ENCODE measurements at regions not wholly inside any gene's neighbourhood (a gene's known extent, or its start where the extent isn't known, plus 50 kb on each side); places are given as distances from the start of the nearest gene placed in this dataset.
"Not testable (repeated sequence)": the region's sequence is repeated elsewhere in the genome, so short reads cannot be mapped to it uniquely, and the experiment has no call there.

DNA sequence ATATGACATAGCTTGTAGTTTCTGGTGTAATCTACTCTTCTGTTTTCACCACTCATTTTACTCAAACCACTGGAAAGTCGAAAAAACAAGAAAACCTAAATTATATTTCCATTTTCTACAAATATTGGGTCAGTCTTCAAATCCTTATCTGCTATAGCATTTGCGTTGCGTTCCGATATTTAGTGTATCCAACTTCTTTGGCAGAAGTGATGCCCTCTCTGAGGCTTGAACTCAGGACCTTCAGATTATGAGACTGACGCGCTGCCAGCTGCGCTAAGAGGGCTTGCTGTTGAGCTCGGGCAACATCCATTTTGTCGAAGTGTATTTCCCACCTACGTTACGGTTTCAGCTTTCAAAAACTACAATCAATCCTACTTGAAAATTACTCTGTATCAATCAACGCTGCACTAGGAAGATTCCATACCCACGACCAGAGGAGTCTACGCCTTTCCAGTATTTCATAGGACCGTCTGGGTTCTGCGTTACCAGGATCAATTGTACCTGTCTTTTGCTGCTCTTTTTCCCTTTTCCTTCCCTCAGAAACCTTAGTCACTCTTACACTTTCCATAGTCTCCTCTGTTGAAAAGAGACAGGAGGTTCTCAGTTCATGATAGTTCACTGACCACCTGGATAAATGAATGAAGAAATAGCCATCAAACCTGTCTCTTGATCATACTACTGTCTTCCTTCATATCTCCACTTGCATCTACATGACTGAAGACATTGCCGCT lies 140.5 kb upstream of the ZNF322 start:
- DNase-seq (ENCODE audit: low read depth) = not testable (repeated sequence)

DNA sequence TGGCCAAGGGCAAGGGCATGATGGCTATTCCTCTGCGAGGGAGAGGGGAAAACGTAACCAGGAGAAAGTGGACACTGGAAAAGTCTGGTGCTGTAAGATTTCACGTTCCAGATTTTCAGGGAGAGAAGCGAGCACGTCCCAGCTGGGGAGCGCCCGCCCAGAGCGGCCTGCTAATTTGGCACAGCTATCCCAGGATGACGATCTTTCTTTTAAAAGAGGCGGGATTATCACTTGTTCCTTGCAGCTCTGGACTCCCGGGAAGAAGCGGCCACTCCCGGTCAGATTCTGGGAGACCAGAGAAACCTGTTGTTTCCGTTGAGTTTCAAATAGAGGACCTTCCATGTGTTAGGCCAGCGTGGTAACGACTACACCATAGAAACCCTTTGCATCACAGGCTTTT lies 144.2 kb upstream of the ZNF322 start:
- DNase-seq (ENCODE audit: low read depth) = not testable (repeated sequence)

DNA sequence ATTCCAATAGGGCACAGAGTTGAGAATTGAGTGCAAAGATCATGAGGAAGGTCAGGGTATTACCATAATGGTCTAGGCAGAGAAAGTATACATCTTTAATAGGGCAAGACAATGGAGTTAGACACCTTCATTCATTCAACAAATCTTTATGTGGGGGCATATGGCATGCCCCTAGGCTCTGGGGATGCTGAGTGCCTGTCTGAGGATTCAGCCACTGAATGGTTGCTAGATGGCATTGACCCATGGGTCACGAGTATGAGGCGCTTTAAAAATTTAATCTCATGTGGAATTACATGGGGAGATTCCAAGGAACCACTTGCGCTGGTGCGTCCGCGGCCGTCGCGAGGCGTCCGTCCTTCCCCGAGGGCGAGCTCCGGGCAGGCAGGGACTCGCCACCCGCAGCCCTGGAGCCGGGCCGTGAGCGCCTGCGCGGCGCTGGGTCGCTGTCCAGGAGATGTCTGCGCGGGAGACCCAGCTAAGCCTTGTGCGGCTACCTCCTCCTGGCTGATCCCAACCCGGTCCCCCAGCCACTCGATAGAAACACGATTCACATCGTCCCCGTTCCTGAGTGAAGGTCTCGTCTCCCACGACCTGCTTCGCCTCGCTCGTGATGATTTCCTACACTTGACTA lies 152.1 kb upstream of the ZNF322 start:
- DNase-seq (ENCODE audit: low read depth) = not testable (repeated sequence)

DNA sequence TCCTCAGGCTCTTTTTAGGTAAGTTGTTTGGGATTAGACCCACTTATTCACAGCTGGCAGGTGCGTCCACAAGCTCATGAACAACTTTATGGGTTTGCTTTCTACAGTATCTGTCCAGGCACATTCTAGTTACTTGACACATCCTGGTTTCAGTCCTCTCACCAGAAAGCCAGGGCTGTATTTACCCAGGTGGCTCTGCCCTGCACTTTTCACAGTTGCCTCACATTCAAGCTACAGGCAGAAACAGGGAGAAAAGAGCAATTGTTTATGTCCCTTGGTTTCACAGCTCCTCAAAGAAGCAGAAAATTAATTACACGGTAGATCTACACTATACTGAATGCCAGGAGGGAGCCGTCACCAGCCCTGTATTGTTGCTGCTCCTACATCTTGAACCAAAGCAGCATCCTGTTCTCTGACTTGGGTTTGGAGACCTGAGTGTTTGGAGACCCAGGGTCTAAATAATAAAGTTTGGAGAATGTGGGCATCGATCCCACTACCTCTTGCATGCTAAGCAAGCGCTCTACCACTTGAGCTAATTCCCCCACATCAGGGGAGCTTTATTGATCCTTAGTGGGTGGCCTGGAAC lies 159.2 kb upstream of the ZNF322 start:
- DNase-seq (ENCODE audit: low read depth) = not testable (repeated sequence)

DNA sequence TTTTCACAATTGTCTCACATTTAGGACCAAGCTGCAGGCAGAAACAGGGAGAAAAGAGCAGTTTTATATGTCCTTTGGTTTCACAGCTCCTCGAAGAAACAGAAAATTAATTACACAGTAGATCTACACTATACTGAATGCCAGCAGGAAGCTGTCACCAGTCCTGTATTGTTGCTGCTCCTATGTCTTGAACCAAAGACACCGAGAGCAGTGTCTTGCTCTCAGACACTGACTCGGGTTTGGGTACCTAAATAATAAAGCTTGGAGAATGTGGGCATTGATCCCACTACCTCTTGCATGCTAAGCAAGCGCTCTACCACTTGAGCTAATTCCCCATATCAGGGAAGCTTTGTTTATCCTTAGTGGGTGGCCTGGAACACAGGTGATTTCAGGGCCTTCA lies 168.4 kb upstream of the ZNF322 start:
- DNase-seq (ENCODE audit: low read depth) = not testable (repeated sequence)

DNA sequence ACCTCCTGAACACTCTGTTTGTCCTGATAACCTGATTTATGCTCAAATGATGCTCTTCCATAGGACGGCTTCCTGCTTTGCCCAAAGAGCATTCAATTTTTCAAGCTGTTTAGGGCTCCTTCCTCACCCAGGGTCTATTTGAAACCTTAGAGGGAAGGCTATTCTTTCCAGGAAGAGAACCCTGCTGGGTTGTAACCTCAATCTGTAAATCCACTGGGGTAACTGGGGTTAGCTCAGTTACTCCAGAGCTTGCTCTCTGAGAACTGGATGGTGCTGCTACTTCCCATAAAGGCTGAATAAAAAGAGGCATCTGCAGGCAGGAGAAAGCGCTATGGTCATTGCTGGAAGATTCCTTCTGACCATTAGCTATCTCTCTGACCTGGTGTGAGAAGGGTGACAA lies 169.9 kb upstream of the ZNF322 start:
- not testable (repeated sequence) for DNase-seq (ENCODE audit: low read depth)

DNA sequence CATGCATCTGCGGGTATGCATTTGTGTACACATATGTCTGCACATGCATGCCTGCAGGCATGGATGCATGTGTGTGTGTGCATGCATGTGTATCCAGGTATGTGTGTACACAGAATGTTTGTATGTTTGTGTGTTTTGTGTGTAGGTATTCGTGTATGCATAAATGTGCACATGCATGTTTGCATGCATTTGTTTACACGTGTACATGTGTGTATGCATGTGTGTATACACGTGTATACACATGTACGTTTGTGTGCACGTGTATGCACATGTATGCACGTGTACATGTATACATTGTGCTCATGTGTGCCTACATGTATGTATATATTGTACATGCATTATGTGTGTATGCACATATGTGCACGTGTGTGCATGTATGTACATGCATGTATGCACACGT lies 171.4 kb upstream of the ZNF322 start:
- DNase-seq (ENCODE audit: low read depth) = not testable (repeated sequence)

DNA sequence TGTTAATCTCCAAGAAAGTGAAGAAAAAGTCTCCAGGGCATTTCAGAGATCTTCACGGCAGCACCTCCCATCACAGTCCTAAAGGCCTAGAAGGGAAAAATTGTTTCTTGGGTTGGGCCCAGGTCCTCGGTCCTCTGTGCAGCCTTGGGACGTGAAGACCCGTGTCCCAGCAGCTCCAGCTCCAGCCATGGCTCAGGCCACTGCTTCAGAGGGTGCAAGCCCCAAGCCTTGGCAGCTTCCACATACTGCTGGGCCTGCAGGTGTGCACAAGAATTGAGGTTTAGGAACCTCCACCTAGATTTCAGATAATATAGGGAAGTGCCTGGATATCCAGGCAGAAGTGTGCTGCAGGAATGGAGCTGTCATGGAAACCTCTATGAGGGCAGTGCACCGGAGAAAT lies 176.2 kb upstream of the ZNF322 start:
- DNase-seq (ENCODE audit: low read depth) = not testable (repeated sequence)

DNA sequence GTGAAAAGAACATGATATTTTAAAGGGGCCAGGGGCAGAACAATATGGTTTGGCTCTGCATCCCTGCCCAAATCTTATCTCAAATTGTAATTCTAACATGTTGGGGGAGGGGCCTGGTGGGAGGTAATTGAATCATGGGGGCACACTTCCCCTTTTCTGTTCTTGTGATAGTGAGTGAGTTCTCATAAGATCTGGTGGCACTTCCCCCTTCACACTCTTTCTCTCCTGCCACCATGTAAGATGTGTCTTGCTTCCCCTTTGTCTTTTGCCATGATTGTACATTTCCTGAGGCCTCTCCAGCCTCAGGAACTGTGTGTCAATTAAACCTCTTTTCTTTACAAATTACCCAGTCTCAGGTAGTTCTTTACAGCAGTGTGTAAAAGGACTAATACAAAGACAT lies 177.1 kb upstream of the ZNF322 start:
- not testable (repeated sequence) for DNase-seq (ENCODE audit: low read depth)

DNA sequence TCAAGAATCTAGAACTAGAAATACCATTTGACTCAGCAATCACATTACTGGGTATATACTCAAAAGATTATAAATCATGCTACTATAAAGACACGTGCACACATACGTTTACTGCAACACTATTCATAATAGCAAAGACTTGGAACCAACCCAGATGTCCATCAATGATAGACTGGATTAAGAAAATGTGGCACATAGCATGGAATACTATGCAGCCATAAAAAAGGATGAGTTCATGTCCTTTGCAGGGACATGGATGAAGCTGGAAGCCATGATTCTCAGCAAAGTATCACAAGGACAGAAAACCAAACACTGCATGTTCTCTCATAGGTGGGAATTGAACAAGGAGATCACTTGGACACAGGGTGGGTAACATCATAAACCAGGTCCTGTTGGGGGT lies 185.3 kb upstream of the ZNF322 start:
- not testable (repeated sequence) for DNase-seq (ENCODE audit: low read depth)

DNA sequence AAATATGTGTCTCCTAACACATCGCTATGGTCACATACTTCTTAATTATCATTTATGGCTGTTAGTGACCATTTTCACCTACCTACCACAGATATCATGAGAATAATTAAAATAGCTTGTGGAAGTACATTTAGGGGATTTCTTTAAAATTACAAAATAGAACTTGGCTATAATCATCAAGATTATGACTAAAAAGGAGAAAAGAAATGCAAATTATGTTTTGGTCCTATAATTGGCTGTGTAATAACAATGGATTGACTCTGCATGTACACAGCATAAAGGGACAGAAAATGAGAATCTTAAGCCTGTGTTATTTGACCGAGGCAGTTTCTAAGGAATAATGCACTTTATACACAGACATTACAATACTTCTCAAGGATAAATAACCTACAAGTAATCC lies 197.7 kb upstream of the ZNF322 start:
- DNase-seq (ENCODE audit: low read depth) = not testable (repeated sequence)

DNA sequence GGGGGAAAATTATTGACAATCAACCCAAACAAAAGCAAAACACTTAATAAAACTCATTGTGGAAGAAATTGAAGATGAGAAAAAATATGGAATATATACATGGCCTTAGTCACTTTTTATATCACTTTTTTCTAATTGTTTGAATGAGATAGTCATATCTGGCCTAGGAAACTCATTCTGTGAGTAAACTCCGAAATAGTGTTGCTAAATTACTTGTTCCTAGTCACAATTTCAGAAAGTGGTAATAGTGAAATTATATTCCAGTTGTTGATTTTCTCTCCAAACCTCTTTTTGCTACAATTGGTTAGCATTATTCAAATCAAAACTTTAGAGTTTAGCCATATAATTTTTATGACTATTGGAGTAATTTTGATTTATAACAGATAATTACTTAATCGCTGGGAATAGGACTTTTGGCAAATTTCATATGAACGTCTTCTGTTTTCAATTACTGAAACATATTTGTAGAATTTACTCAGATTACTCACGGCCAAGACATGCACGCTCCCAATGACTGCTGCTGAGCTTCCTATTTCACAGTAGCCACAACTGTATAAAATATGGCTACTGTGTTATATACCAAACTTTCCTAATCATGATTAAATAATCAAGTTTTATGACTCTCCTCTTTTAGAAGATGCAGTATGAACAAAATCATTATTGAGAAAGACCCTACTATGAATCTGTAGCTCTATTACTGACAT lies 199.7 kb upstream of the ZNF322 start:
- not testable (repeated sequence) for DNase-seq (ENCODE audit: low read depth)

DNA sequence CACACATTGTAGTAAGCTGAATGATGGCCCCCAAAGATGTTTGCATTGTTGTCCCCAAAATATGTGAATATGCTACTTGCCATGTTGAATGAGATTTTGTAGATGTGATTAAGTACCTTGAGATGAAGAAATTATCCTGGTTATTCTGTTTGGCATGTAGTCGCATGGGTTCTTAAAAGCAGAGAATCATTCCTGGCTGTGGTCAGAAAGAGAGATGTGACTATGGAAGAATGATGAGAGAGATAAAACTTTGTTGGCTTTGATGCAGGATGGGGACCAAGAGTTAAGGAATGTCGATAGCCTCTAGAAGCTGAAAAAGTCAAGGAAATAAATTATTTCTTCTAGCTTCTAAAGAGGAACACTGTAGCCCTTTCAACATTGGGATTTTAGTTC lies 200.2 kb upstream of the ZNF322 start:
- not testable (repeated sequence) for DNase-seq (ENCODE audit: low read depth)

DNA sequence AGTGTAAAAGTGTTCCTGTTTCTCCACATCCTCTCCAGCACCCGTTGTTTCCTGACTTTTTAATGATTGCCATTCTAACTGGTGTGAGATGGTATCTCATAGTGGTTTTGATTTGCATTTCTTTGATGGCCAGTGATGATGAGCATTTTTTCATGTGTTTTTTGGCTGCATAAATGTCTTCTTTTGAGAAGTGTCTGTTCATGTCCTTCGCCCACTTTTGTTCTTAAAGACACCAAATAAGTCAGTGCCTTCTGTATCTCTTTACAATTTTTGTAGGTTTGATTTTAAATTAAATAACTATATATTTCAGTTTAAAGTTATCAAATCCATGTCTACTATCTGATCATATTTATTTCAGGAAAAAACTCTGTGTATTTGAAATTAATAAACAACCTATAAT lies 202.4 kb upstream of the ZNF322 start:
- not testable (repeated sequence) for DNase-seq (ENCODE audit: low read depth)

DNA sequence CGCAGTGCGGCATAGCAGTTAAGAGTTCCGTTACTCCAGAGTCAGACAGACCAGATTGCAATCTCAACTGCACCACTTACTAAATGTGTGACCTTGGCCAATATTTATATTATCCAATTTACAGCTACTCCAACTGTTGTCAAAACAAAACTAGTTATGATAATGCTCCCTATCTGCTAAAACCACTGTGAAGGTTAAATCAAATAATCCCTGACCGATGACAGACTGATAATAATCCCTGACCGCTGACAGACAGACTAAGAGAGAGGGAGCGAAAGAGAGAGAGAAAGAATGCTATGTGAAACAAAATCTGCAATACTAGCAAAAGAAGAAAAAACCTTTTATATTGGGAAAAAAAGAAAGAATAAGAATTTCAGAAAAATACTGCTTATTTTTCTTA lies 204.1 kb upstream of the ZNF322 start:
- DNase-seq (ENCODE audit: low read depth) = not testable (repeated sequence)

DNA sequence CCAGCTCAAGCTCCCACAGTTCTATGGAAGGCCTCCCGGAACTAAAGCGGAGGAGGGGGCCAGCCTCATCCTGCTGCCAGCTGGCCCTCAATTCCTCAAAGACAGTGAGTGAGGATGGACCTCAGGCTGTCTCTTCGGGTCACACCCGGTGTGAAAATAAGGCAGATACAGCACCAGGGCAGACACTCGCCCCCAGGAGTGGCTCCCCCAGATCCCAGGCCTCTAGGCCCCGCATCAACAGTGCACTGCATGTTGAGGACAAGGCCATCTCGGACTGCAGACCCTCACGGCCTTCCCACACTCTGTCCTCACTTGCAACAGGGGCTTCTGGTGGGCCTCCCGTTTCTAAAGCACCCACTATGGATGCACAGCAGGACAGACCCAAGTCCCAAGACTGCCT lies 239.2 kb upstream of the ZNF322 start:
- DNase-seq (ENCODE audit: low read depth) = not testable (repeated sequence)

DNA sequence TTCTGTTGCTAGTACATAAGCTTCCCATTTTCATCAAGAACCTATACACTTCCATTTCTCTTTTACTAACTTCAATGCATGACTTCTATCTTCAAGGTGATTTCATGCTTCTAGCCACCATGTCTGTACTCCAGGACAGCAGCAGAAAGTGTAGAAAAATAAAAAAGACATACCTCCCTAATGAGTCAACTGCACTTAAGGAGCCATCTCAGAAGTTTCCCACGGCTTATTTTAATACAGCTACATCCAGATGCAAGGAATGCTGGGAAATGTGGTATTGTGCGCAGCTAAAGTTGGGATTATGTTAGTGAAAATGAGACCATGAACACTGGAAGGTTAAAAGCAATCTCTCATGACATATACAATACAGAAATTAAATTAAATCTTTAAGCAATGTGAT lies 264.7 kb upstream of the ZNF322 start:
- not testable (repeated sequence) for DNase-seq (ENCODE audit: low read depth)

DNA sequence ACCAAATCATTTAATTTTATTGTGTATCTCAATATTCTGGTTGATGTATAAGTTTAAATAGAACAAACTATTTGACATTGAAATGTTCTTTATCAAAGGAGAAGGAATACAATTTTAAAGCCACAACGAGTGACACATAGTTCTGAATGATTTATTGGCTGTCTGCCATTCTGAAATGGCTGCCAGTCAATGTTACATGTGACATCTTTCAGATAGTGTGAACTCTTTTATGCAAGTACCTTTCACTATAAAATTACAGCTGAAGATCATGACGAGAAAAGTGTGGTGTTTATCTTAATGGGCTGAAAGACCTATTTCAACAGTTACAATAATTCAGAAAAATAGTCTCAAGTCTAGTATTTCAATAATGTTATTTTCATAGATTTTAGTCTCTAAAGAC lies 268.6 kb upstream of the ZNF322 start:
- DNase-seq (ENCODE audit: low read depth) = not testable (repeated sequence)

DNA sequence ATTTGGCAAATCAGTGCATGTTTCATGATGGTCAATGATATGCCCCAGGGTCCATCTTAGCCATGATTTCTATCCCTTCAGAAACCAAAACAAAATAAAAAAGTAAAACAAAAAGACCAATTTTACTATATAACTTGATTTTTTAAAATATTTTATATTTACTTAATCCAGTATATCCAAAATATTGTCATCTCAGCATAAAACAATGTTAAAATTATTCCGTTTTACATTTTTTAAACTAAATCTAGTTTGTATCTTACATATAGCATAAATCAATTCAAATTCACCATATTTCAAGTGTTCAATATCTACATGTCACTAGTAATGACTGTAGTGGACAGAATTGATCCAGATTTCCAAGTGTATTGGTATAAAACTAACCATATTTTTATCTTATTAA lies 277.7 kb upstream of the ZNF322 start:
- DNase-seq (ENCODE audit: low read depth) = not testable (repeated sequence)

DNA sequence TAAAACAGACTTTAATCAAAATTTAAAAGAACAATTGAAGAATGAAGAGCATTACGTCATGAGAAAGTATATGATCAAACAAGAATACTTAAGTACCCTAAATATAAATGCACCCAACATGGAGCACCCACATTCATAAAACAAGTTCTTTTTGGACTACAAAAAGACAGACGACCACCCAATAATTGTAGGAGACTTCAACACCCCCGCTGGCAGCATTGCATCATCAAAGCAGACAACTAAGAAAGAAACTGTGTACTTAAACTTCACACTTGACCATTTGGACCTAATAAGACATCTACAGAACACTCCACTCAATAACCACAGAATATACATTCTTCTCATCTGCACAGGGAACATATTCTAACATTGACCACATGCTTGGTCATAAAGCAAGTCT lies 291.7 kb upstream of the ZNF322 start:
- DNase-seq (ENCODE audit: low read depth) = not testable (repeated sequence)

DNA sequence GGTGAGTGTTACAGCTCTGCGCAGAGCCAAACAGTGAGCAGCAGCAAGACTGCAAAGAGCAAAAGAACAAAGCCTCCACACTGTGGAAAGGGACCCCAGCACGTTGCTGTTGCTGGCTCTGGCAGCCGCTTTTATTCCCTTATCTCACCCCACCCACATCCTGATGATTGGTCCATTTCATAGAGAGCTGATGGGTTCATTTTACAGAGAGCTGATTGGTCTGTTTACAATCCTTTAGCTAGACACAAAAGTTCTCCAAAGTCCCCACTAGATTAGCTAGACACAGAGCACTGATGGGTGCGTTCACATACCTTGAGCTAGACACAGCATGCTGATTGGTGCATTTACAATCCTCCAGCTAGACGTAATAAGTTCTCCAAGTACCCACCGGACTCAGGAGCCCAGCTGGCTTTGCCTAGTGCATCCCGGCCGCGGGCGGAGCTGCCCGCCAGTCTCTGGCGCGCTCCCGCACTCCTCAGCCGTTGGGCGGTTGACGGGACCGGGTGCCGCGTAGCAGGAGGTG lies 291.4 kb upstream of the PRSS16 start:
- peak; percentile 49 for DNase-seq (ENCODE audit: low read depth)

DNA sequence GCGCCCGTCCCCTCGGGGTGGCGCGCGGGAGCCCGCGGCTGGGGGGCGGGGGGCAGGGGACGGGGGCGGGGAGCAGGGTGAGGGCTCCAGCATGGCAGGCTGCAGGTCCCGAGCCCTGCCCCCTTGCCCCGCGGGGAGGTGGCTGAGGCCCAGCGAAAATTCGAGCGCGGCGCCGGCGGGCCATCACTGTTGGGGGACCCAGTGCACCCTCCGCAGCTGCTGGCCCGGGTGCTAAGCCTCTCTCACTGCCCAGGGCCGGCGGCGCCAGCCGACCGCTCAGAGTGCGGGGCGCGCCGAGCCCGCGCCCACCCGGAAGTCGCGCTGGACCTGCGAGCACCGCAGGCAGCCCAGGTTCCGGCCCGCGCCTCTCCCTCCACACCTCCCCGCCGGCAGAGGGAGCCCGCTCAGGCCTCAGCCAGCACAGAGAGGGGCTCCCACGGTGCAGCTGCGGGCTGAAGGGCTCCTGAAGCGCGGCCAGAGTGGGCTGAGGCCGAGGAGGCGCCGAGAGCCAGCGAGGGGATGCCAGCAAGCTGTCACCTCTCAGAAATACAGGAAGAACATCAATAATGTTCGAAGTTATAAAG lies 290.8 kb upstream of the PRSS16 start:
- peak; percentile 43 for DNase-seq (ENCODE audit: low read depth)
